ENCODE measurements at regions not wholly inside any gene's neighbourhood (a gene's known extent, or its start where the extent isn't known, plus 50 kb on each side); places are given as distances from the start of the nearest gene placed in this dataset.

GRCh38 chr1:73842436-73842835 lies 355.5 kb downstream of the LRRIQ3 start:
- POLR2A ChIA-PET = no interaction called here

More at GRCh38 chr1:73842436-73842835, 355.5 kb downstream of the LRRIQ3 start:
- ChIA-PET SMC1A (ENCODE audit: uncharacterized antibody, unreplicated experiment) (no interaction called here), CTCF (no interaction called here), RAD21 (ENCODE audit: unreplicated experiment) (no interaction called here)
- no peak for TF ChIP-seq CUX1 (IDR thresholded peaks at IDR 0.05; ENCODE audit: insufficient replicate concordance, low read depth, low read length)
- TF ChIP-seq NR2F1 (conservative IDR thresholded peaks at IDR 0.05) = no peak
- TF ChIP-seq POLR2A (IDR thresholded peaks at IDR 0.05; ENCODE audit: low read depth, low read length) = no peak
- no peak for TF ChIP-seq TCF3 (IDR thresholded peaks at IDR 0.05; ENCODE audit: borderline replicate concordance, insufficient read depth, low read depth, low read length)
- no peak for TF ChIP-seq MXI1 (IDR thresholded peaks at IDR 0.05; ENCODE audit: low read depth, low read length)
- no peak for TF ChIP-seq ZNF217 (IDR thresholded peaks at IDR 0.05)
- no peak for TF ChIP-seq NR2C1 (IDR thresholded peaks at IDR 0.05)
- no peak for TF ChIP-seq HDAC6 (IDR thresholded peaks at IDR 0.05; ENCODE audit: unreplicated experiment)
- no peak for TF ChIP-seq E2F4 (IDR thresholded peaks at IDR 0.05; ENCODE audit: low read depth, low read length)
- Histone ChIP-seq H3K4me3 (no peak overlapping the region), H3K4me1 (ENCODE audit: control insufficient read depth, insufficient read depth, low read length) (no peaks in the 10 kb centered on the region), H3K27ac (ENCODE audit: control insufficient read depth, insufficient read depth) (no peak overlapping the region), H3K9ac (ENCODE audit: control insufficient read depth, insufficient read depth, low read length) (no peak overlapping the region), H3K4me2 (ENCODE audit: control insufficient read depth, insufficient read depth) (no peak overlapping the region), H3K79me2 (ENCODE audit: control insufficient read depth, insufficient read depth, low read length) (no peaks in the 10 kb centered on the region), H3K27me3 (replicated peaks in 1 of 2; ENCODE audit: control insufficient read depth in 2 of 2, insufficient read depth in 2 of 2, low read length in 1 of 2) (no peaks in the 10 kb centered on the region), H2AFZ (ENCODE audit: control insufficient read depth, low read depth, low read length) (no peak overlapping the region), H3K36me3 (ENCODE audit: control insufficient read depth in 2 of 2, insufficient read depth in 2 of 2, low read length in 1 of 2) (no peaks in the 10 kb centered on the region), H3K9me3 (replicated peaks; ENCODE audit: control insufficient read depth, insufficient read depth, low read length) (no peaks in the 10 kb centered on the region), H4K20me1 (ENCODE audit: control insufficient read depth, insufficient read depth) (no peaks in the 10 kb centered on the region)
- in situ Hi-C loops (cut with MboI) (loop anchor here (10.0 to 25.0 kb wide), 2 partner anchors 620 to 842 kb away; no protein-coding TSS in a partner anchor), intact Hi-C loops (cut with micrococcal nuclease; ENCODE audit: unreplicated experiment) (loop anchor here (10.0 kb wide), 2 partner anchors 622 to 662 kb away; no protein-coding TSS in a partner anchor)
- DNase-seq (ENCODE audit: low read depth, low spot score) (no peak), FAIRE-seq (no peak), ATAC-seq (no peak)
- BruUV-seq (replicated peaks) = no TSS peak
